ENCODE measurements at regions not wholly inside any gene's neighbourhood (a gene's known extent, or its start where the extent isn't known, plus 50 kb on each side); places are given as distances from the start of the nearest gene placed in this dataset.

DNA sequence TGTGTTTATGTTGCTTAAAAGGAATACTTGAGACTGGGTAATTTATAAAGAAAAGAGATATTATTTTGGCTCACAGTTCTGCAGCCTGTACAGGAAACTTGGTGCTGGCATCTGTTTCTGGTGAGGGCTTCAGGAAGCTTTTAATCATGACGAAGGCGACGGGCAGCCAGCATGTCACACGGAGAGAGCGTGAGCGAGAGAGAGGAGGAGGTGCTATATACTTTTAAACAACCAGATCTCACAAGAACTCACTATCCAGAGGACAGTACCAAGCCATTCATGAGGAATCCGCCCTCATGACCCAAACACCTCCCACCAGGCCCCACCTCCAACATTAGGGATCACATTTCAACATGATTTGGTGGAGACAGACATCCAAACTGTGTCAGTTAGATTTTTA is 163.4 kb upstream of the TSC22D1 start:
- no peaks in the 10 kb centered on the region for H3K36me3 ChIP-seq (ENCODE audit: control insufficient read depth in 4 of 4, insufficient read depth in 3 of 4, low read depth in 1 of 4, low read length in 3 of 4)
- H3K9me3 ChIP-seq (ENCODE audit: control insufficient read depth in 4 of 4, low read length in 3 of 4), result no peaks in the 10 kb centered on the region
- 87% methylated on average over 7 of the region's 7 CpGs for WGBS
- TF ChIP-seq, protein P1, sequence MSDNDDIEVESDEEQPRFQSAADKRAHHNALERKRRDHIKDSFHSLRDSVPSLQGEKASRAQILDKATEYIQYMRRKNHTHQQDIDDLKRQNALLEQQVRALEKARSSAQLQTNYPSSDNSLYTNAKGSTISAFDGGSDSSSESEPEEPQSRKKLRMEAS (IDR thresholded peaks at IDR 0.05), result no peak
- TF ChIP-seq EGR1 (IDR thresholded peaks at IDR 0.05; ENCODE audit: low read depth in 2 of 2), result no peak
- TF ChIP-seq FOXA1 (IDR thresholded peaks at IDR 0.05), result no peak
- TF ChIP-seq HNF4G (IDR thresholded peaks at IDR 0.05), result no peak
- TF ChIP-seq JUND (IDR thresholded peaks at IDR 0.05), result no peak
- TF ChIP-seq TAF1 (conservative IDR thresholded peaks at IDR 0.05), result no peak
- TF ChIP-seq NR2F2 (IDR thresholded peaks at IDR 0.05), result no peak
- no peak for TF ChIP-seq RAD21 (IDR thresholded peaks at IDR 0.05)
- TF ChIP-seq, protein P2, sequence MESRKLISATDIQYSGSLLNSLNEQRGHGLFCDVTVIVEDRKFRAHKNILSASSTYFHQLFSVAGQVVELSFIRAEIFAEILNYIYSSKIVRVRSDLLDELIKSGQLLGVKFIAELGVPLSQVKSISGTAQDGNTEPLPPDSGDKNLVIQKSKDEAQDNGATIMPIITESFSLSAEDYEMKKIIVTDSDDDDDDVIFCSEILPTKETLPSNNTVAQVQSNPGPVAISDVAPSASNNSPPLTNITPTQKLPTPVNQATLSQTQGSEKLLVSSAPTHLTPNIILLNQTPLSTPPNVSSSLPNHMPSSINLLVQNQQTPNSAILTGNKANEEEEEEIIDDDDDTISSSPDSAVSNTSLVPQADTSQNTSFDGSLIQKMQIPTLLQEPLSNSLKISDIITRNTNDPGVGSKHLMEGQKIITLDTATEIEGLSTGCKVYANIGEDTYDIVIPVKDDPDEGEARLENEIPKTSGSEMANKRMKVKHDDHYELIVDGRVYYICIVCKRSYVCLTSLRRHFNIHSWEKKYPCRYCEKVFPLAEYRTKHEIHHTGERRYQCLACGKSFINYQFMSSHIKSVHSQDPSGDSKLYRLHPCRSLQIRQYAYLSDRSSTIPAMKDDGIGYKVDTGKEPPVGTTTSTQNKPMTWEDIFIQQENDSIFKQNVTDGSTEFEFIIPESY (IDR thresholded peaks at IDR 0.05), result no peak
- TF ChIP-seq HNF4A (conservative IDR thresholded peaks at IDR 0.05), result no peak
- TF ChIP-seq RXRA (IDR thresholded peaks at IDR 0.05), result no peak
- no peak for TF ChIP-seq YY1 (IDR thresholded peaks at IDR 0.05)
- no peak for TF ChIP-seq GABPA (IDR thresholded peaks at IDR 0.05 in 1 of 2, conservative IDR thresholded peaks at IDR 0.05 in 1 of 2)
- TF ChIP-seq, protein P3, sequence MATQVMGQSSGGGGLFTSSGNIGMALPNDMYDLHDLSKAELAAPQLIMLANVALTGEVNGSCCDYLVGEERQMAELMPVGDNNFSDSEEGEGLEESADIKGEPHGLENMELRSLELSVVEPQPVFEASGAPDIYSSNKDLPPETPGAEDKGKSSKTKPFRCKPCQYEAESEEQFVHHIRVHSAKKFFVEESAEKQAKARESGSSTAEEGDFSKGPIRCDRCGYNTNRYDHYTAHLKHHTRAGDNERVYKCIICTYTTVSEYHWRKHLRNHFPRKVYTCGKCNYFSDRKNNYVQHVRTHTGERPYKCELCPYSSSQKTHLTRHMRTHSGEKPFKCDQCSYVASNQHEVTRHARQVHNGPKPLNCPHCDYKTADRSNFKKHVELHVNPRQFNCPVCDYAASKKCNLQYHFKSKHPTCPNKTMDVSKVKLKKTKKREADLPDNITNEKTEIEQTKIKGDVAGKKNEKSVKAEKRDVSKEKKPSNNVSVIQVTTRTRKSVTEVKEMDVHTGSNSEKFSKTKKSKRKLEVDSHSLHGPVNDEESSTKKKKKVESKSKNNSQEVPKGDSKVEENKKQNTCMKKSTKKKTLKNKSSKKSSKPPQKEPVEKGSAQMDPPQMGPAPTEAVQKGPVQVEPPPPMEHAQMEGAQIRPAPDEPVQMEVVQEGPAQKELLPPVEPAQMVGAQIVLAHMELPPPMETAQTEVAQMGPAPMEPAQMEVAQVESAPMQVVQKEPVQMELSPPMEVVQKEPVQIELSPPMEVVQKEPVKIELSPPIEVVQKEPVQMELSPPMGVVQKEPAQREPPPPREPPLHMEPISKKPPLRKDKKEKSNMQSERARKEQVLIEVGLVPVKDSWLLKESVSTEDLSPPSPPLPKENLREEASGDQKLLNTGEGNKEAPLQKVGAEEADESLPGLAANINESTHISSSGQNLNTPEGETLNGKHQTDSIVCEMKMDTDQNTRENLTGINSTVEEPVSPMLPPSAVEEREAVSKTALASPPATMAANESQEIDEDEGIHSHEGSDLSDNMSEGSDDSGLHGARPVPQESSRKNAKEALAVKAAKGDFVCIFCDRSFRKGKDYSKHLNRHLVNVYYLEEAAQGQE (IDR thresholded peaks at IDR 0.05), result no peak
- TF ChIP-seq, protein P4, sequence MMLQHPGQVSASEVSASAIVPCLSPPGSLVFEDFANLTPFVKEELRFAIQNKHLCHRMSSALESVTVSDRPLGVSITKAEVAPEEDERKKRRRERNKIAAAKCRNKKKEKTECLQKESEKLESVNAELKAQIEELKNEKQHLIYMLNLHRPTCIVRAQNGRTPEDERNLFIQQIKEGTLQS (IDR thresholded peaks at IDR 0.05), result no peak
- TF ChIP-seq, protein P5, sequence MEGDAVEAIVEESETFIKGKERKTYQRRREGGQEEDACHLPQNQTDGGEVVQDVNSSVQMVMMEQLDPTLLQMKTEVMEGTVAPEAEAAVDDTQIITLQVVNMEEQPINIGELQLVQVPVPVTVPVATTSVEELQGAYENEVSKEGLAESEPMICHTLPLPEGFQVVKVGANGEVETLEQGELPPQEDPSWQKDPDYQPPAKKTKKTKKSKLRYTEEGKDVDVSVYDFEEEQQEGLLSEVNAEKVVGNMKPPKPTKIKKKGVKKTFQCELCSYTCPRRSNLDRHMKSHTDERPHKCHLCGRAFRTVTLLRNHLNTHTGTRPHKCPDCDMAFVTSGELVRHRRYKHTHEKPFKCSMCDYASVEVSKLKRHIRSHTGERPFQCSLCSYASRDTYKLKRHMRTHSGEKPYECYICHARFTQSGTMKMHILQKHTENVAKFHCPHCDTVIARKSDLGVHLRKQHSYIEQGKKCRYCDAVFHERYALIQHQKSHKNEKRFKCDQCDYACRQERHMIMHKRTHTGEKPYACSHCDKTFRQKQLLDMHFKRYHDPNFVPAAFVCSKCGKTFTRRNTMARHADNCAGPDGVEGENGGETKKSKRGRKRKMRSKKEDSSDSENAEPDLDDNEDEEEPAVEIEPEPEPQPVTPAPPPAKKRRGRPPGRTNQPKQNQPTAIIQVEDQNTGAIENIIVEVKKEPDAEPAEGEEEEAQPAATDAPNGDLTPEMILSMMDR (IDR thresholded peaks at IDR 0.05; ENCODE audit: low read depth, low read length, missing input control), result no peak
- TF ChIP-seq SP1 (IDR thresholded peaks at IDR 0.05), result no peak
- no peak for TF ChIP-seq FOXA2 (IDR thresholded peaks at IDR 0.05)
- DNase-seq (ENCODE audit: low spot score), result no peak
- no peak overlapping the region for H3K4me3 ChIP-seq (ENCODE audit: low read depth in 1 of 3, low read length in 3 of 3)
- H3K27ac ChIP-seq (ENCODE audit: low read depth in 1 of 2, low read length in 2 of 2), result no peak overlapping the region
- H3K27me3 ChIP-seq (ENCODE audit: control insufficient read depth in 4 of 4, insufficient read depth in 4 of 4, low read length in 3 of 4), result no peaks in the 10 kb centered on the region
- H3K4me1 ChIP-seq (ENCODE audit: control insufficient read depth in 4 of 4, insufficient read depth in 4 of 4, low read length in 3 of 4), result no peaks in the 10 kb centered on the region
- no peak overlapping the region for H3K9ac ChIP-seq (ENCODE audit: low read depth in 1 of 2, low read length in 2 of 2)

All from liver (tissue), 8 donors.